ENCODE measurements at regions not wholly inside any gene's neighbourhood (a gene's known extent, or its start where the extent isn't known, plus 50 kb on each side); places are given as distances from the start of the nearest gene placed in this dataset.
"Not testable (repeated sequence)": the region's sequence is repeated elsewhere in the genome, so short reads cannot be mapped to it uniquely, and the experiment has no call there.

DNA sequence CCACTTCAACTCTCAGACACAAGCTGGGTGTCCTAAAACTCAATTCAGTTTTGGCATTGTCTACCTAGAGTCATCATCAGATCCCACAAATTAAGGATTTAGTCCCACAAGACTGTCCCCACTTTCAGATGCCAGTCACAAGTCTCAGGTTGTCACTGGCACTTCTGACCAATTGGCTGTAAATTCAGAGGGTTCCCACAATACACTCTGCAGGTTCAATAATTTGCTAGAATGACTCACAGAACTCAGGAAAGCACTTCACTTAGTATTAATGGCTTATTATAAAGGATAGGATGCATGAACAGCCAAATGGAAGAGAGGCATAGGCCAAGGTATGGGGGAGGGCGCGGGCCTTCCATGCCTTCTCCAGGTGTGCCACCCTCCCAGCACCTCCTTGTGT is 209.1 kb downstream of the SREK1 start:
- DNase-seq: no peak

DNA sequence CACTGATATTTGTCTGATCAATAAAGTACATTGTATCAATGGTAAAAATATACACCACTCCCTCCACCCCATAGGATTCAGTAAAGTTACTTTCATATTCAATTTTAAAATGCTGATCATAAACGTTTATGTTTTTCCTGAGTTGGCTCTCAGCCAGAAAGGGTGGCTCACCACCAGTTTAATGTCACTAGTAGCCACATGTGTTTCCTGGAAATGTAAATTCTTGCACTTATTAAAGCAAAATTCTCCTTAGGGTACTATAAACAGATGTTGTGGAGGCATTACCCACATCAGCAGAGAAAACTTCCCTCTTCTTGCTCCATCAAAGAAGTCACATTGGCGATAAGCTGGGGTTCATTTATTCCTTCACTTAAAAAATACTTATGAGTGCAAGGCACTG is 210.3 kb downstream of the SREK1 start:
- DNase-seq: no peak

DNA sequence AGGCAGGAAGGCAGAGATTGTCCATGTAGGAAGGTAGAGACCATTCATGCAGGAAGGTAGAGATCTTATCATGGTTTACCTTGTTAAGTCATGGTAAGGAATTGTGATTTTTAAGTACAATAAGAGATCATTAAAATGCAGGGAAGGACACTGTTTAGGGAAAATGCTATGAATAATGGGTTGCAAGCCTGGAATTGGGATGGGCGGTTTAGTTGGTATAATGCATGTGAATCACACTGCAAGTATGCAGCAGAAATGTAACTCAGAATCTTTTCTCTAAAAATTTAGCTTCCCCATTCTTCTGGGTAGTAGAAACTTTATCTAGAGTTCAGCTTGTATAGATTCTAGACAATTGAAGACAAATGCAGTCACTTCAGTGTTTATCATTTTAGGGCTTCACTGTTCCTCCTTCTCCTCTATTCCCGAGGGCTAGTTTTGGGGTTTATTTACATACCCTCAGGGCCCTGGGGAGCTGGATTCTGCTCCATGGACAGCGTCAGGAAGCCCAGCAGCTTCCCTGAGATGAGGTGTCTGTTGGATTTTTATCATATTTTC is 212.0 kb downstream of the SREK1 start:
- DNase-seq: no peak

DNA sequence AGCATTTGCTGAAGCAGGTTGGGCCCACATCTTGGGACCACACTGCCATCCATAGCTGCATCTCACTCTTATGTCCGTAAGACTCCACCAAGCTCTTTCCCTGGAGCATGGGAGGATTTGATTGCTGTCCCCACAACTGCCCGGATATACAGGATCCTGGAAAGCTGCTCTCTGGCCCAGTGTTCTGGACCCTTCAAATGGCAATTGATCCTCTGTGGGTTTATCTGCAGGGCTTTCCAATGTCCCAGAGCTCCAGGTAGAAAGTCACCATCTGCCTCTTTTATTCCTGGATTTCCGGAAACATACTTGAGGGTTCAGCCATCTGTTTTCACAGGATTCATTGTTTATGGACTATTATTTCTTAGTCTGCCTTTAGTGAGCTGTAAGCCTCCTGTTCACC is 214.6 kb downstream of the SREK1 start:
- no peak for DNase-seq

DNA sequence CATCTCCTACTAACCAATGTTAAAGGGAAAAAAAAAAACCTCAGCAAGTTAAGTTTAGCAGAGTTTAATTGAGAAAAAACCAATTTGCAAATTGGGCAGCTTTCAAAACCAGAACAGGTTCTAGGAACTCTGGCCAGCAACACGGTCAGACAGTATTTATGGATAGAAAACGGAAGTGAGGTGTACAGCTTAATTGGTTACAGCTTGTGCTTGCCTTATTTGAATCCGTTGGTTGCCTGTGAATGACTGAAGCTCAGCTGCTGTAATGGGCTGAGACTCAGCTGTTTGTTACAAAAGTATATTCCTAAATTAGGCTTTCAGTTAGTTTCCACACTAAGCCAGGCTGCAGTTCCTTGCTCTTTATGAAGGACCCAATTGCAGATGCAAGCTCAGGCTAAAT is 217.0 kb downstream of the SREK1 start:
- DNase-seq: no peak

DNA sequence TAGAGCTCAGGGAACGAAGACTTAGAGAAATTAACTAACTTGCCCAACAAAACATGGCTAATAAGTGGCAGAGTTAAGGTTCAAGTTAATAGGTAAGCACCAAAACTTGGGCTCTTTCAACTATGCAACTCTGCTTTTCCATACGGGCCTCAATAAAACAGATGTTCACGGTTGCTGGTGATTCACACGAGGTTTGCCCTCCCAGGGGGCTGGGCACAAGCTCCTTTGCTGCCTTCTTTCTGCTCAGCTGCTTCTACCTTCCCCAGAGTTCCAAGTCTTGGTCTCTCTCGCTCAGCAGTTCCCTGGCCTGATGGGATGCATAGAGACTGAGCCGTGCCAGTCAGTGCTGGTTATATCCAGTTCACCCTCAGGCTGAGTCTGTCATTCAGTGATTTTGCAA is 217.9 kb downstream of the SREK1 start:
- no peak for DNase-seq

DNA sequence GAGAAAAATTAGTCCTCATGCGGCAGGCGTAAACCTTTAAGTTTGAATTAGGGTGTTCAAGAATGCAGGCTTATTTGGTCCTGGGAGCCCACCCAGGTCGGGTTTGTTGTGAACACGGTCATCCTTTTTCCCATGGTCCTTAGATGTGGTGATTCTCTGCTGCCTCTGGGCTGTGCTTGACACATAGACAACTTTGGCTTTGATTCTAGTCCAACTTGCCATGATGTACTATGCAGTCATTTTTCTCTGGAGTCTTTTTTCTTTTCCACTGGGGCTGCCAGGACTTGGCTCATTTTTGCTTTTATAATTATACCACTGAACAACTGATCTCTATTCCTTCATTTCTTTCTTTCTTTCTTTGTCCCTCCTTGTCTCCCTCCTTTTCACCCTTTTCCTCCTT is 218.6 kb downstream of the SREK1 start:
- peak; percentile 11 for DNase-seq

DNA sequence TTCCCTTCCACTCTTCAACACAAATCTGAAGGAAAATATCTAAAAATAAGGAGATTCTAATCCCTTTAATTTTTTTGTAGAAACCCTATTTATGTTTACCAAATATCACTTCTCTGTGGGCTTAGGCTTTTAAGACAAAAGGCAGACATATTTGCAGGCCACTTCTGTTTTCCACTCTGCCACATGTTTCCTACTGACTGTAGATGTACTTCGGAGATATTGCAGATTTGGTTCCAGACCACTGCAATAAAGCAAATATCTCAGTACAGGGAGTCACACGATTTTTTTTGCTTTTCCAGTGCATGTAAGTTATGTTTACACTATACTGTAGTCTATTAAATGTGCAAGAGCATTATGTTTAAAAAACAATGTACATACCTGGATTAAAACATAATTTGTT is 219.0 kb downstream of the SREK1 start:
- no peak for DNase-seq

DNA sequence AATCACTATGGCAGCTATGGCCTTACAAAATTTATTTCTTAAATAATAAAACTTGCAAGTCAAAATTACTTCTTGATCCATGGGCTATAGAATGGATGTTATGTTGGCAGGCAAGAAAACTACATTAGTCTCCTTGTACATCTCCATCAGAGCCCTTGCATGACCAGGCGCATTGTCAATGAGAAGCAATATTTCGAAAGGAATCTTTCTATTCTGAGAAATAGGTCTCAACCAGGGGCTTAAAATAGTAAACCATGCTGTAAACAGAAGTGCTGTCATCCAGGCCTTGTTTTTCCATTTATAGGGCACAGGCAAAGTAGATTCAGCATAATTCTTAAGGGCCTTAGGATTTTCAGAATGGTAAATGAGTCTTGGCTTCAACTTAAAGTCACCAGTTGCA is 220.1 kb downstream of the SREK1 start:
- DNase-seq: no peak

DNA sequence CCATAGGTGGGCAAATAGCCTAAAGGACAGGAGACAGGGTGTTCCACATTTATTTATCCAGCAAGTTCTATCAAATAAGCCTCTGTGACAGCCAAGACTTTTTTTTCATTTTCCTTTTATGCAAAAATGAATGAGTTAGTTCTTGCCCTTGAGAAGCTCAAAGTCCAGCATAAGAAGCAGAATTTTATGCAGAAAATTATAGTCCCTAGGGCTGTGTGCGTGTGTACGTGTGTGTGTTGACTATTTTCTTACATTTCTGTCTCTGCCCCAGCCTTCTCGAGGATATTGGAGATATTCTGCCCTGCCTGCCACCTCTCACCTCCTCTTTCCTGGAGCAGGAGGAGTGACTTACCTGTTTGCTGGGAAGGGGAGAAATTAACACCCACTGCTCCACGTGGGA is 221.9 kb downstream of the SREK1 start:
- DNase-seq: no peak

DNA sequence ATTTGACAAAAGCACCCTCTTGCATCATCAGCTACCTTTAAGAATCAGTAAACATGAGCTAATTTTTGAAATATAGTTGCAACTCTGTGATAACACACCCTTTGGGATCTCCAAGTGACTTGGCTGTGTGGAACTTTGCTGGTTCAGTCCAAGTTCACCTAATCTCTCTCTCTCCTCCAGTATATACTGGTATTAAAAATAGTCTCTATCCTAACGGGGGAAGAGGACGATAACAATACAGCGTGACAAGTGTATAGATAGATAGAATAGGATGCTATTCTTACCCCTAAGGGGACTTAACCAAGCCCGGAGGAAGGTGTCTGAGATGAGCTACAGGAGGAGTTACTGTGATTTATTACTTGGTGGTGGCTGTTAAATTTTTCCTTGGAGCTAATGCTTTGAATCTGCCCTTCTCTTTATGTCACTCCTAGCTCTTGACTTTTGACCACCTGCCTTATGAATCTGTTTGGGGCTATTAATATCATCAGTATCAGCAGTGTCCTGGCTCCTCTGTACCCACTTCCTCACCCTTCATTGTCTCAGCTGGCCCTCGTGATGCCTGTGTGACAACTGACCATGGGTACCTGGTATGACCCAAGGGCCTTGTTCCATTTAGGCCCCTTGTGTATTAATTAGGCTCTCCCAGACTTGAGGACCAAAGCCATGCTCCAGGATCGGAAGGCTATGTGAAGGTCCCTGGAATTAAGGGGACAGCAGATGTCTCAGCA is 223.9 kb downstream of the SREK1 start:
- no peak for DNase-seq

DNA sequence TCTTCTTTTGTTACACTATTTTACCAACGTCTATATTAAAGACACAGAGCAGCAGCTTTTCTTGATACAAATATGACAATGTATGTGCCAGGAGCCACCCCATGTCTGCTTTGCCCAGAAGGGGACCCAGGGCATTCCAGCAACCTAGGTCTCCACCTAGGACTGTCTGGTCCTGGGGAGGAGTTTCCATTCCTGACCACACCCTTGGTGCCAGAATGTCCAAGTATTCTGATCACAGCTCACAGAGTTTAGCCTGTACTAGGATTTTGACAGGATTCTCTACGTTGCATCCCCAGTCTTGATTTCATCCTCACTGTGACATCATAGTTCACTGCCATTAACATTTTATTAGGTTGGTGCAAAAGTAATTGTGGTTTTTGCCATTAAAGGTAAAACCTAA is 224.7 kb downstream of the SREK1 start:
- no peak for DNase-seq

DNA sequence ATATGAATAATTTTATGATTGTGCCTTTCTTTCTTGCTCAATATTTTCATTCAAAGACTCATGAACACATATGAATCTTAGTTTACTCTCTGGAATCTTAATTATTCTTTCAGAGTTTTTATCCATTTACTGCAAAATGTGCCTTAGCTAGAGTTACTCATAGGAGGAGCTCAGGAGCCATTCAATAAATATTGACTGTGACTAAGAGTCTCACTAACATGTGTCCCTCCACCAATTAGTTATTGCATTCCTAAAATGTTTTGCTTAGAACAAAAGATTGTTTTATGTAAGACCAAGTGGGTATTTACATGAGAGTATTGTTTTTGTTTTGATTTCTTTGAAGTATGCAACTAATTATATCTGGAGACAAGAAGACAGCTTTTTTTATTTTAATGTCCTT is 218.4 kb upstream of the MAST4 start:
- no peak for DNase-seq

DNA sequence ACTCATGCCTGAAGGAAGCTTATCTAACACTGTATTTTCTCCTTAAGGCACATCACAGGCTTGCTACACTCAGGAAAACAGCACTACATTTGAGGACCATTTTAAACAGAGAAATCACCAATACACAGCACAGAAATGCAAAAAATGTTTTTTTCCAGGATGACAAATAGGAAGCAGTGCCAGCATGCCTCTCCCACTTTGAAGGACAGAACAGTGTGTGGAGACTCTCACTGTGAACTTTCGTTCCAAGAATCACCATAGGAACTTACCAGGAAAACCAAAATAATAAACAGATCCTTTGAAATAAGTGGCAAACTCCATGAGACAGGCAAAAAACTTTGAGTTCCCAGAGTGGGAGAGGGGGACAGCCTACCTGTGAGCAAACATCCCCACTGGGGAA is 217.8 kb upstream of the MAST4 start:
- no peak for DNase-seq

DNA sequence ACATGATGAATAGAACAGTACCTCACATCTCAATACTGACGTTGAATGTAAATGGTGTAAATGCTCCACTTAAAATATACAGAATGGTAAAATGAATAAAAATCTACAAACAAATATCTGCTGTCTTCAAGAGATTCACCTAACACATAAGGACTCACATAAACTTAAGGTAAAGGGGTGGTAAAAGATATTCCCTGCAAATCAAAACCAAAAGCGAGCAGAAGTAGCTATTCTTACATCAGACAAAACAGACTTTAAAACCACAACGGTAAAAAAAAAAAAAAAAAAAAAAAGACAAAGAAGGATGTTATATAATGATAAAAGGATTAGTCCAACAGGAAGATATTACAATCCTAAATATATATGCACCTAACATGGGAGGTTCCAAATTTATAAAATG is 214.0 kb upstream of the MAST4 start:
- DNase-seq: no peak

DNA sequence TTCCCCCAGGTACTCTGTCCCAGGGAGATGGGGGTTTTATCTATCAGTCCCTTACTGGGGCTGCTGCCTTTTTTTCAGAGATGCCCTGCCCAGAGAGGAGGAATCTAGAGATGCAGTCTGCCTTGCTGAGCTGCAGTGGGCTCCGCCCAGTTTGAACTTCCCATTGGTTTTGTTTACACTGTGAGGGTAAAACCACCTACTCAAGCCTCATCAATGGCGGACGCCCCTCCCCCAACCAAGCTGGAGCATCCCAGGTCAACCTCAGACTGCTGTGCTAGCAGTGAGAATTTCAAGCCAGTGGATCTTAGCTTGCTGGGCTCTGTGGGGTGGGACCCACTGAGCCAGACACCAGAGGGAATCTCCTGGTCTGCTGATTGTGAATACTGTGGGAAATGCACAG is 191.0 kb upstream of the MAST4 start:
- DNase-seq: not testable (repeated sequence)

DNA sequence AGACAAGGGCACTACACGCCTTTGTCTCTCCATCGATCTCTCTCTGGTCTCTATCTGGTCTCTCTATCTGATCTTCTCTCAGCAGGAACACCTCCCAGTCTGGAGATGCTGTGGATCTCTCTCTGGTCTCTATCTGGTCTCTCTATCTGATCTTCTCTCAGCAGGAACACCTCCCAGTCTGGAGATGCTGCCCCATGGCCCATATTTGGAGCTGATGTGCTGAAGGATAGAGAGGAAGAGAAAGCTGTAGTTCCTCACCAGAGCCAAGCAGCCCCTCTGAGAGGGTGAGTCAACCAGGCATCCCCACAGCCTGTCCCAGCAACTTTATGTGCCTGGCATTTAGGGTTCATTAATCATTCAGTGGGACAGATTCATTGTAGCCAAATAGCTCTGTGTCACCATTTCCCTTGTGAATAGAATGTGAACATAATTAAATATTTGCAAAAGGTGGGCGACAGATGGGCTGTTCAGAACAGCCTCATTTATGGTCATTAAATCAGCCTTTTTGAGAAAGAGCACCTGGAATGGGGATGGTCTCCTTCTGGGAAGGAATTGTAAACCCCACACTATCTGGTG is 189.3 kb upstream of the MAST4 start:
- DNase-seq: no peak

DNA sequence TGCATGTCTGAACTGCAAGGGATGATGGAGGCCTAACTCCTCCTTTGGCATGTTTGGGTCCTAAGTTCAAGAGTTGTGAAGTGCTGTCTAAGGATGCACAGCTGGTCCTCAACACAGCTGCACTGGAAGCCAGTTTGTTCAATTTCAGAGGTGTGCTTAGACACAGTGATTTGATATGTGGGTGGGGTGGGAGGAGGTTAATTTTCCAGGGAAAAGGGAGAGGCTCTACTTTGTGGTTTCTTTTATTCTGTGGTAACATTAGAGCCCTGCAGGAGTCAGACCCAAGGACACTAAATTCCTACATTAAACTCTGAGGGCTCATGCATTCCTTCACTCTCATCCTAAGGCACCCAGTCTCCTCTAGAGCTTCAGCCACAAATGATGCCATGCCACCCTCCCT is 188.4 kb upstream of the MAST4 start:
- no peak for DNase-seq

DNA sequence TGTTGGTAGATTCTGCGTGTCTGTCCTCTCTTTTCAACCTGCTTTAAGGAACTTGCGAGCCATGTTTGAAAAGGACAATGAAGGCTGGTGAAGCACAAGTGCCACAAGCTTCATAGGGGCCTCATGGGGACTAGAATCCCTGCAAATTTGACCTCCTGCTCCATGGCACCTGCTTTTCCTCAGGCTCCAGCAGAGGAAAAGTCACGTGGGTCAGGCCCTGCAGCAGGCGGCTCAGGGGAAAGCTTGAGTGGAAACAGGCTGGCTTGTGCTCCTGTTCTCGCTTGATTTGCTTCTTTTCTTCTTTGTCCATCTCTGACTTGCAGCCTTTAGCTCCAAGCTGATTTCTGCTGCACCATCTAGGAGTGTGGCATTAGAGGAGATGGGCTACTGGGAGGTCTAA is 187.6 kb upstream of the MAST4 start:
- no peak for DNase-seq

DNA sequence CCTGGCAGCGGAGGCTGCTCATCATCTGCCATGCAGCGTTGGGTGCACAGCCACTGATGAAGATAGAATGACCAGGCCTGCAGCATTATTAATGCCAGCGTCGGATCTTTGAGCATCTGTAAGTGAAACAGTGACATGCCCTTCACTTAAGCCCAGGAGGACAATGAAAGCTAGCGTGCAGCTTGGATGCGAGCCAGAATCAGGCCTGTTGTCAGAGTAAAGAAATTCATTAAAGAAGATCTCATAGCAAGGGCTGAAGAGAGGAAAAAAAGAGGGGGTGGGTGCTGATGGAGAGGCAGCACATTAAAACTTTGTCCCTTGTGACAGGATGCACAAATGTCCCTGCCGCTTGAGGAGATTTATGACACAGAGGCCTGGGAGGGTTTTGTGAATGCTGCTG is 186.1 kb upstream of the MAST4 start:
- DNase-seq: no peak

DNA sequence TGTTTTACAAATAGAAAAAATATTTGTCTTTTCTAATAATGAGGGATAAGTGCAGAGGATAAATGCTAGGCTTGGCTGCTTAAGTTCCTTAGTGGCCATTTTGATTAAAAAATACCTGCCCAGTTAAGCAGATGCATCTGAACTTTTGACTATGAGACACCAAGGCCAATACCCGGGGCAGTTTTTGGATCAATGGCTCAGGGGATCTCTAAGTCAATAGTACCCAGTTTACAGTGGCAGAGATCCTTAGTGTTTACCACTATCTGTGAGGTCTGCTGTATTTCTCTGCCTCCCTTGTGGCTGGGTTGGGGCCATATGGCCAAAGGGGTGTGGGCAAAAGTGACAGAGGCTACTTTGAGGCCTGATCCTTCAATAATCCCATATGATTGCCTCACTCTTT is 184.5 kb upstream of the MAST4 start:
- DNase-seq: no peak

DNA sequence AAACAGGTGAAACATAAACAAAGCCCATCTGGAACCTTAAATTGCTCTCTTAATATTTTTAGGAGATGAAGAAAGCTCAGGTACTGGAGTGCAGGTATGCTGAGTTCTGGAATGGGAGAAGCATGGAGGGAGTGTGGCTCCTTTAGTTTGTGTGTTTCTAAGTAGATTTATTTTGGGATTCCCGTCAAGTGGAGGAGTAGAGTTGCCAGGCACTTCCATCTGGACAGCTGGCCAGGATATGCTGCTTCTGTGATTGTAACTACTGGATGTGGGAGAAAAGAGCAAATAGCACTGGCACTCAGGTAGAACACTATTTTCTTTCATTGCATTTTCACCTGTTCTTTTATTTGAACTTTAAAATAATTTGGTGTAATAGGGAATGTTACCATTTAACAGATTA is 182.3 kb upstream of the MAST4 start:
- no peak for DNase-seq

DNA sequence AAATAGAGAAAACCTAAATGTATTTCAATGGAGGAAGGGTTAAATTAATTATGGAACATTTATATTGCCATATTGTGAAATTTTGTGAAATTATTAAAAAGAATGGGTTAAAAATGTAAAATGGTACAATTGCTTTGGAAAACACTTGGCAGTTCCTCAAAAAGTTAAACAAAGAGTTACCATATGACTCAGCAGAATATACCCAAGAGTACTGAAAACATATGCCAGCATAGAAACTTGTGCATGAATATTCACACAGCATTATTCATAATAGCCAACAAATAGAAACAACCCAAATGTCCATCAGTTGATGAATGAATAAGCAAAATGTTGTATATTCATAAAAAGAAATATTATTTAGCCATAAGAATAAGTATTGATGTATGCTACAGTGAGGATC is 181.0 kb upstream of the MAST4 start:
- DNase-seq: no peak

DNA sequence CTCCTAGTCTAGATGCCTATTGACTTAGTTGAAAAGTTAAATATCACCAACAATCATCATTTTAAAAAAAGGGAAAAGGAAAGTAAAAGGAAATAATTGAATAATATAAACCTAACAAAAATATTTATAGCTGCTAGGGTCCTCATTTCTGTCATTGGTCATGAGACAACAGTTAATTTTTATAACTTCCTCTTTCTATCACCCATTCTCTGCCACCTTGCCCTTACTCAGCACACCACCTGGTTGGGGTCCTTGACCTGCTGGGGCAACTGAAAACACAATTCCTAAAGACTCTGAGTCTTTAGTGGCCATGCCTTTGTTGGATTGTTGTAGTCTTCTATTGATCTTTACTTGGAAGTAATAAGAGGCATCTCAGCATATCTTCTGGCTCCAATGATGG is 179.5 kb upstream of the MAST4 start:
- DNase-seq: no peak

DNA sequence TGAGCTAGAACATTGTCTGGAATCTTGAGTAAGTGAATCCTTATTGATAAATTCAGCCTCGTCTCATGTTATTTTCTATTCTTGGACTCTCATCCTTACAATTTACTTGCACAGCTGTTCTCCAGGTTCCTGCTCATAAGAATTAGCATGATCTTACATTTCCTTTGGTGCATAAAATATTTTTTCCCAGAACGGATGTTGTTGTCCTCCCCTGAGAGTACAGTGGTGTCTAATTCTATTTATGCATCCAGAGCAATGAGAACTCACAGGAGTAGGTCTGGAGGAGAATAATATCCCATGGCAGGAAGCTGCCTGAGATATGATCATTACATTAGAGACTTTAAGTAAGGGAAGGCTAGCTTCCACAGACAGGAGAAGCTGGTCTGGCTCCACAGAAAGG is 178.4 kb upstream of the MAST4 start:
- peak; percentile 9 for DNase-seq

All from hindlimb muscle (tissue), 1 donor.